Breast epithelium (tissue), 3 donors: ENCODE measurements at regions not wholly inside any gene's neighbourhood (a gene's known extent, or its start where the extent isn't known, plus 50 kb on each side); places are given as distances from the start of the nearest gene placed in this dataset.

ENCODE experiments used
- CTCF ChIP-seq, 3 donors: fragments of 450-650 bp; IDR thresholded peaks; one replicate each; pipeline ENCODE4 v1.5.1; 2016 to 2017; ENCODE audit warnings: antibody characterized with exemption in 3 of 3, mild to moderate bottlenecking in 3 of 3, moderate library complexity in 3 of 3
- POLR2A ChIP-seq: fragments of 450-650 bp; IDR thresholded peaks from one replicate; pipeline ENCODE4 v1.6.1; 2016; ENCODE audit warnings: antibody characterized with exemption, mild to moderate bottlenecking, moderate library complexity

- no peak for TF ChIP-seq CTCF (IDR thresholded peaks at IDR 0.05)
- no peak for TF ChIP-seq POLR2A
Observed at GRCh38 chr10:90642136-90642535, 215.7 kb downstream of the HTR7 start.
